Panc1 (cell line): ENCODE measurements at regions not wholly inside any gene's neighbourhood (a gene's known extent, or its start where the extent isn't known, plus 50 kb on each side); places are given as distances from the start of the nearest gene placed in this dataset.

Experiments used
- ATAC-seq: fragments of 200-7000 bp; cut with Tn5 transposase; 2 replicates; pipeline ENCODE4 v1.9.1; 2020; ENCODE audit warnings: mild to moderate bottlenecking, moderate library complexity
- BruUV-seq: library from RNA; stranded (reverse); fragments of 400-500 nt; replicated peaks from 2 replicates; lab custom pipeline; 2021; lab: Mats Ljungman, UMichigan
- CTCF ChIA-PET: fragments of 300-600 bp; sonication (Branson Sonifier 250); formaldehyde crosslinking; loops from one replicate; lab custom pipeline; 2022; ENCODE audit warnings: antibody characterized with exemption; lab: Charles Lee
- POLR2A ChIA-PET: fragments of 300-600 bp; sonication (Branson Sonifier 250); formaldehyde crosslinking; loops from one replicate; lab custom pipeline; 2022; ENCODE audit warnings: antibody characterized with exemption; lab: Charles Lee
- DNase-seq: peaks from one replicate; pipeline ENCODE4 v3.0.0-alpha.2; 2010; ENCODE audit warnings: low read depth, low spot score
- H3K27ac ChIP-seq: 2 replicates; pipeline ENCODE4 v1.5.1; 2011; ENCODE audit warnings: mild to moderate bottlenecking, low read length, inconsistent platforms
- H3K27me3 ChIP-seq: fragments of 200-500 bp; sonication (Bioruptor generic); 2 replicates; pipeline ENCODE4 v1.6.0; 2014; ENCODE audit warnings: low read length, inconsistent platforms; ENCODE audit not compliant: control insufficient read depth, insufficient read depth
- H3K36me3 ChIP-seq: fragments of 200-500 bp; sonication (Bioruptor generic); 2 replicates; pipeline ENCODE4 v1.5.1; 2014; ENCODE audit warnings: inconsistent platforms, mild to moderate bottlenecking, low read length, moderate library complexity; ENCODE audit not compliant: control insufficient read depth, insufficient read depth
- H3K4me1 ChIP-seq: 2 replicates; pipeline ENCODE4 v1.5.1; 2011; ENCODE audit warnings: inconsistent platforms, mild to moderate bottlenecking, low read length, moderate library complexity; ENCODE audit not compliant: control insufficient read depth, insufficient read depth
- H3K4me3 ChIP-seq, 2 experiments: 2 replicates each; pipeline ENCODE4 v1.5.1; 2011 to 2012; ENCODE audit warnings: low read depth in 2 of 2, low read length in 2 of 2, mild to moderate bottlenecking in 2 of 2, inconsistent platforms in 1 of 2, moderate library complexity in 1 of 2
- H3K9me3 ChIP-seq: fragments of 200-500 bp; sonication (Bioruptor generic); 2 replicates; pipeline ENCODE4 v1.5.1; 2014; ENCODE audit warnings: low read depth, mild to moderate bottlenecking, inconsistent platforms, low read length, moderate library complexity; ENCODE audit not compliant: control insufficient read depth, insufficient read depth
- CTCF ChIP-seq: fragments of 450-650 bp; IDR thresholded peaks from 2 replicates; pipeline ENCODE4 v1.5.1; 2017; ENCODE audit warnings: mild to moderate bottlenecking
- POLR2AphosphoS5 ChIP-seq: IDR thresholded peaks from 2 replicates; pipeline ENCODE4 v1.6.1; 2012; ENCODE audit warnings: mild to moderate bottlenecking, low read depth, low read length, moderate library complexity
- REST ChIP-seq, 2 experiments: IDR thresholded peaks; 2 replicates each; pipeline ENCODE4 v1.6.1; 2011 to 2012; ENCODE audit warnings: low read depth in 2 of 2, control low read depth in 1 of 2, low read length in 1 of 2, mild to moderate bottlenecking in 1 of 2, moderate library complexity in 1 of 2; ENCODE audit not compliant: insufficient read depth in 1 of 2
- SIN3A ChIP-seq: IDR thresholded peaks from 2 replicates; pipeline ENCODE4 v1.6.1; 2012; ENCODE audit warnings: low read depth, mild to moderate bottlenecking, low read length, moderate library complexity, borderline replicate concordance; ENCODE audit not compliant: insufficient read depth
- TCF7L2 ChIP-seq: IDR thresholded peaks from 2 replicates; pipeline ENCODE4 v1.6.1; 2011; ENCODE audit warnings: mild to moderate bottlenecking, low read depth, low read length, inconsistent platforms
- in situ Hi-C: cut with HindIII; loops from 2 replicates; pipeline ENCODE4 v1.10.0; 2016; ENCODE audit warnings: low sequenced_read_pairs, low pct_unique_long_range_greater_than_20kb
- intact Hi-C: fragments of 100-400 bp; cut with micrococcal nuclease; formaldehyde crosslinking; loops from one replicate; pipeline ENCODE4 v1.10.0; 2022; ENCODE audit not compliant: unreplicated experiment

- CTCF ChIA-PET: no interaction called here
- Histone ChIP-seq H3K27me3 (no peaks in the 10 kb centered on the region), H3K9me3 (no peaks in the 10 kb centered on the region), H3K27ac (peak overlapping the region; percentile 70; the same call in 1 of the 2 replicates), H3K4me3 (no peak overlapping the region), H3K36me3 (no peaks in the 10 kb centered on the region), H3K4me1 (peaks cover 7% of the 10 kb centered on the region; the same call in 1 of the 2 replicates)
- no TSS peak for BruUV-seq
- DNase-seq: no peak
- POLR2A ChIA-PET: interaction anchor here (0.9 kb wide), 1 partner anchor 72 kb away, joined by 9 read pairs; no protein-coding TSS in a partner anchor
- no peak for TF ChIP-seq SIN3A
- no peak for TF ChIP-seq REST (IDR thresholded peaks at IDR 0.05; ENCODE audit: insufficient read depth in 1 of 2, low read depth in 2 of 2, low read length in 1 of 2)
- TF ChIP-seq POLR2AphosphoS5: no peak
- no peak for TF ChIP-seq CTCF
- TF ChIP-seq TCF7L2: no peak
- intact Hi-C loops: loop anchor here (10.0 kb wide), 3 partner anchors 184 to 616 kb away; no protein-coding TSS in a partner anchor
- no peak for ATAC-seq
- in situ Hi-C loops: no loop called here
These were observed 108.7 kb downstream of the ZNF281 start for GRCh38 chr1:200301152-200301551.

- no peak overlapping the region for H3K4me3 ChIP-seq
- POLR2A ChIA-PET: interaction anchor here (0.6 kb wide), 1 partner anchor 144 kb away, joined by 6 read pairs; no protein-coding TSS in a partner anchor
- ATAC-seq (no peak), DNase-seq (no peak)
- no peaks in the 10 kb centered on the region for H3K36me3 ChIP-seq
- H3K9me3 ChIP-seq: no peaks in the 10 kb centered on the region
- H3K4me1 ChIP-seq: peaks cover 7% of the 10 kb centered on the region; the same call in 1 of the 2 replicates
- intact Hi-C loops (no loop called here), in situ Hi-C loops (no loop called here)
- BruUV-seq: no TSS peak
- CTCF ChIA-PET: no interaction called here
- H3K27me3 ChIP-seq: no peaks in the 10 kb centered on the region
- TF ChIP-seq POLR2AphosphoS5 (no peak), TCF7L2 (no peak), REST (IDR thresholded peaks at IDR 0.05; ENCODE audit: insufficient read depth in 1 of 2, low read depth in 2 of 2, low read length in 1 of 2) (no peak), CTCF (no peak), SIN3A (no peak)
- H3K27ac ChIP-seq: no peak overlapping the region
These were observed 110.3 kb downstream of the ZNF281 start for GRCh38 chr1:200299571-200299970.
